Testis (tissue), 2 donors: ENCODE measurements at regions not wholly inside any gene's neighbourhood (a gene's known extent, or its start where the extent isn't known, plus 50 kb on each side); places are given as distances from the start of the nearest gene placed in this dataset.

Source experiments
- DNase-seq: peaks from one replicate; pipeline ENCODE4 v3.0.0-alpha.2; 2019
- H3K27ac ChIP-seq, 2 donors: fragments of 200-600 bp; sonication (generic); one replicate each; pipeline ENCODE4 v1.5.1; 2019
- H3K27me3 ChIP-seq: fragments of 200-600 bp; sonication (generic); one replicate; pipeline ENCODE4 v1.5.1; 2019
- H3K36me3 ChIP-seq: fragments of 200-600 bp; sonication (generic); one replicate; pipeline ENCODE4 v1.5.1; 2017; ENCODE audit warnings: low read depth; ENCODE audit errors: missing control alignments
- H3K4me1 ChIP-seq: fragments of 200-600 bp; sonication (generic); one replicate; pipeline ENCODE4 v1.5.1; 2019
- H3K4me3 ChIP-seq, 2 donors: fragments of 200-600 bp; sonication (generic); one replicate each; pipeline ENCODE4 v1.5.1; 2017 to 2019
- H3K9me3 ChIP-seq: fragments of 200-600 bp; sonication (generic); one replicate; pipeline ENCODE4 v1.5.1; 2017
- CTCF ChIP-seq, 3 experiments: fragments of 450-650 bp in 2 of 3; fragments of 200-600 bp in 1 of 3; sonication (generic) in 1 of 3; IDR thresholded peaks; one replicate each; pipeline ENCODE4 v1.5.1; 2016 to 2019; ENCODE audit warnings: antibody characterized with exemption in 3 of 3, mild to moderate bottlenecking in 2 of 3, moderate library complexity in 1 of 3
- POLR2A ChIP-seq: fragments of 450-650 bp; IDR thresholded peaks from one replicate; pipeline ENCODE4 v1.6.1; 2017; ENCODE audit warnings: antibody characterized with exemption, mild to moderate bottlenecking, moderate library complexity
- WGBS, 2 donors: methylation state at CpG; one replicate each; pipeline ENCODE4 v1.1.5; 2018; 5-methylcytosine and 5-hydroxymethylcytosine counted together
- intact Hi-C: fragments of 100-400 bp; cut with DNase I; formaldehyde crosslinking; loops from one replicate; pipeline ENCODE4 v1.15.1; 2023; ENCODE audit warnings: low total_unique reads

GRCh38 chr2:5940596-5941535, 248.7 kb downstream of the SOX11 start:
- intact Hi-C loops: no loop called here
- DNase-seq: no peak
- H3K4me1 ChIP-seq: no peaks in the 10 kb centered on the region
- H3K27ac ChIP-seq: no peak overlapping the region
- no peaks in the 10 kb centered on the region for H3K36me3 ChIP-seq
- no peaks in the 10 kb centered on the region for H3K9me3 ChIP-seq
- no peak overlapping the region for H3K4me3 ChIP-seq
- TF ChIP-seq POLR2A: no peak
- no peak for TF ChIP-seq CTCF (IDR thresholded peaks at IDR 0.05)
- 90 to 95% methylated on average over 4 to 7 of the region's 7 CpGs for WGBS, 2 donors
- no peaks in the 10 kb centered on the region for H3K27me3 ChIP-seq

- Histone ChIP-seq H3K4me1 (no peaks in the 10 kb centered on the region), H3K9me3 (no peaks in the 10 kb centered on the region), H3K27me3 (no peaks in the 10 kb centered on the region), H3K4me3 (no peak overlapping the region), H3K27ac (no peak overlapping the region), H3K36me3 (no peaks in the 10 kb centered on the region)
- intact Hi-C loops: no loop called here
- WGBS, 2 donors: 83 to 87% methylated on average over 7 of the region's 7 CpGs
- TF ChIP-seq CTCF (IDR thresholded peaks at IDR 0.05) (no peak), POLR2A (no peak)
- no peak for DNase-seq
Observed at GRCh38 chr2:5942204-5942603, 250.0 kb downstream of the SOX11 start.

- Histone ChIP-seq H3K27ac (no peak overlapping the region), H3K27me3 (no peaks in the 10 kb centered on the region), H3K36me3 (no peaks in the 10 kb centered on the region), H3K4me3 (no peak overlapping the region), H3K4me1 (no peaks in the 10 kb centered on the region), H3K9me3 (no peaks in the 10 kb centered on the region)
- 82 to 85% methylated on average over 9 of the region's 9 CpGs for WGBS, 2 donors
- no peak for TF ChIP-seq CTCF (IDR thresholded peaks at IDR 0.05)
- intact Hi-C loops: no loop called here
- DNase-seq: no peak
Observed at GRCh38 chr2:5945742-5946141, 253.6 kb downstream of the SOX11 start.

GRCh38 chr2:5946225-5947115, 254.3 kb downstream of the SOX11 start:
- H3K27me3 ChIP-seq: no peaks in the 10 kb centered on the region
- no peak for TF ChIP-seq POLR2A
- no peak for TF ChIP-seq CTCF (IDR thresholded peaks at IDR 0.05)
- no peak for DNase-seq
- 64 to 69% methylated on average over 14 to 15 of the region's 15 CpGs for WGBS, 2 donors
- no peaks in the 10 kb centered on the region for H3K9me3 ChIP-seq
- H3K27ac ChIP-seq: no peak overlapping the region
- no peaks in the 10 kb centered on the region for H3K4me1 ChIP-seq
- intact Hi-C loops: no loop called here
- no peaks in the 10 kb centered on the region for H3K36me3 ChIP-seq
- H3K4me3 ChIP-seq: no peak overlapping the region
